ENCODE measurements at regions not wholly inside any gene's neighbourhood (a gene's known extent, or its start where the extent isn't known, plus 50 kb on each side); places are given as distances from the start of the nearest gene placed in this dataset.

GRCh38 chr6:147019001-147019400 is 185.2 kb upstream of the STXBP5 start:
- TF ChIP-seq CTCF (conservative IDR thresholded peaks at IDR 0.05 in 1 of 2, IDR thresholded peaks at IDR 0.05 in 1 of 2; ENCODE audit: low read depth in 1 of 2, low read length in 2 of 2) (no peak), EZH2 (IDR thresholded peaks at IDR 0.05; ENCODE audit: low read length, missing control alignments) (no peak)
